ENCODE measurements at regions not wholly inside any gene's neighbourhood (a gene's known extent, or its start where the extent isn't known, plus 50 kb on each side); places are given as distances from the start of the nearest gene placed in this dataset.

- no peak for DNase-seq
These were observed 479.1 kb upstream of the SLIT2 start for GRCh38 chr4:19772581-19772980.

- no peak for DNase-seq
These were observed 495.0 kb upstream of the SLIT2 start for GRCh38 chr4:19756661-19757060.

- DNase-seq = no peak
These were observed 499.1 kb upstream of the SLIT2 start for GRCh38 chr4:19752599-19752998.

- DNase-seq = no peak
These were observed 502.9 kb upstream of the SLIT2 start for GRCh38 chr4:19748519-19749479.

- no peak for DNase-seq
These were observed 505.3 kb upstream of the SLIT2 start for GRCh38 chr4:19746377-19746776.

- DNase-seq = no peak
These were observed 508.5 kb upstream of the SLIT2 start for GRCh38 chr4:19743115-19743638.

- DNase-seq = peak; percentile 8
These were observed 512.5 kb upstream of the SLIT2 start for GRCh38 chr4:19739101-19739651.

- no peak for DNase-seq
These were observed 514.5 kb upstream of the SLIT2 start for GRCh38 chr4:19736968-19737756.

GRCh38 chr4:19735012-19735411 lies 516.7 kb upstream of the SLIT2 start:
- no peak for DNase-seq

- peak; percentile 28 for DNase-seq
These were observed 521.6 kb upstream of the SLIT2 start for GRCh38 chr4:19729886-19730651.

GRCh38 chr4:19728773-19729172 lies 522.9 kb upstream of the SLIT2 start:
- no peak for DNase-seq

GRCh38 chr4:19727141-19727540 lies 524.6 kb upstream of the SLIT2 start:
- DNase-seq = no peak

- no peak for DNase-seq
These were observed 526.6 kb upstream of the SLIT2 start for GRCh38 chr4:19725130-19725529.

- DNase-seq = no peak
These were observed 529.3 kb upstream of the SLIT2 start for GRCh38 chr4:19722404-19722803.

GRCh38 chr4:19721587-19721986 lies 530.1 kb upstream of the SLIT2 start:
- no peak for DNase-seq

- DNase-seq = no peak
These were observed 531.1 kb upstream of the SLIT2 start for GRCh38 chr4:19720610-19721009.

GRCh38 chr4:19720190-19720589 lies 531.5 kb upstream of the SLIT2 start:
- no peak for DNase-seq

GRCh38 chr4:19711871-19712270 lies 539.8 kb upstream of the SLIT2 start:
- DNase-seq = no peak

- DNase-seq = no peak
These were observed 543.8 kb upstream of the SLIT2 start for GRCh38 chr4:19707876-19708275.

GRCh38 chr4:19703391-19703790 lies 548.3 kb upstream of the SLIT2 start:
- DNase-seq = no peak

- DNase-seq = no peak
These were observed 550.7 kb upstream of the SLIT2 start for GRCh38 chr4:19700992-19701391.

- DNase-seq = no peak
These were observed 552.7 kb upstream of the SLIT2 start for GRCh38 chr4:19698961-19699360.

GRCh38 chr4:19694812-19695211 lies 556.9 kb upstream of the SLIT2 start:
- DNase-seq = no peak
